ENCODE measurements at regions not wholly inside any gene's neighbourhood (a gene's known extent, or its start where the extent isn't known, plus 50 kb on each side); places are given as distances from the start of the nearest gene placed in this dataset.

- DNase-seq (ENCODE audit: low read depth in 3 of 3): no peak
Measured at GRCh38 chr10:43819464-43820230, 171.0 kb upstream of the ZNF32 start.

- DNase-seq (ENCODE audit: low read depth in 3 of 3): no peak
Measured at GRCh38 chr10:43818687-43819086, 170.0 kb upstream of the ZNF32 start.

GRCh38 chr10:43817368-43817767 is 168.7 kb upstream of the ZNF32 start:
- no peak for DNase-seq (ENCODE audit: low read depth in 3 of 3)

GRCh38 chr10:43816351-43817321 is 168.0 kb upstream of the ZNF32 start:
- peak; percentile 21 to 57 (median 32) for DNase-seq (ENCODE audit: low read depth in 3 of 3)

GRCh38 chr10:43815181-43815885 is 166.7 kb upstream of the ZNF32 start:
- no peak for DNase-seq (ENCODE audit: low read depth in 3 of 3)

GRCh38 chr10:43814663-43815062 is 166.0 kb upstream of the ZNF32 start:
- no peak for DNase-seq (ENCODE audit: low read depth in 3 of 3)

GRCh38 chr10:43811871-43812270 is 163.2 kb upstream of the ZNF32 start:
- DNase-seq (ENCODE audit: low read depth in 3 of 3): no peak

GRCh38 chr10:43809211-43809930 is 160.7 kb upstream of the ZNF32 start:
- DNase-seq (ENCODE audit: low read depth in 3 of 3): no peak

GRCh38 chr10:43808136-43808535 is 159.5 kb upstream of the ZNF32 start:
- DNase-seq (ENCODE audit: low read depth in 3 of 3): no peak

GRCh38 chr10:43806831-43807640 is 158.4 kb upstream of the ZNF32 start:
- no peak for DNase-seq (ENCODE audit: low read depth in 3 of 3)

GRCh38 chr10:43803791-43804190 is 155.1 kb upstream of the ZNF32 start:
- no peak for DNase-seq (ENCODE audit: low read depth in 3 of 3)

GRCh38 chr10:43802988-43803696 is 154.5 kb upstream of the ZNF32 start:
- no peak for DNase-seq (ENCODE audit: low read depth in 3 of 3)

- DNase-seq (ENCODE audit: low read depth in 3 of 3): no peak
Measured at GRCh38 chr10:43801626-43802025, 152.9 kb upstream of the ZNF32 start.

- no peak for DNase-seq (ENCODE audit: low read depth in 3 of 3)
Measured at GRCh38 chr10:43801140-43801539, 152.5 kb upstream of the ZNF32 start.

- no peak for DNase-seq (ENCODE audit: low read depth in 3 of 3)
Measured at GRCh38 chr10:43796781-43797180, 148.1 kb upstream of the ZNF32 start.

- DNase-seq (ENCODE audit: low read depth in 3 of 3): no peak
Measured at GRCh38 chr10:43795639-43796038, 147.0 kb upstream of the ZNF32 start.

- DNase-seq (ENCODE audit: low read depth in 3 of 3): no peak
Measured at GRCh38 chr10:43795093-43795492, 146.4 kb upstream of the ZNF32 start.

- DNase-seq (ENCODE audit: low read depth in 3 of 3): no peak
Measured at GRCh38 chr10:43794181-43794815, 145.6 kb upstream of the ZNF32 start.

GRCh38 chr10:43793704-43794103 is 145.0 kb upstream of the ZNF32 start:
- no peak for DNase-seq (ENCODE audit: low read depth in 3 of 3)

Measured in stimulated activated CD4-positive, alpha-beta T cell treated with anti-CD3 and anti-CD28 coated beads, TNF-alpha, amount 100 ng/mL, for 4 hours (primary cell).